ENCODE measurements at regions not wholly inside any gene's neighbourhood (a gene's known extent, or its start where the extent isn't known, plus 50 kb on each side); places are given as distances from the start of the nearest gene placed in this dataset.

DNA sequence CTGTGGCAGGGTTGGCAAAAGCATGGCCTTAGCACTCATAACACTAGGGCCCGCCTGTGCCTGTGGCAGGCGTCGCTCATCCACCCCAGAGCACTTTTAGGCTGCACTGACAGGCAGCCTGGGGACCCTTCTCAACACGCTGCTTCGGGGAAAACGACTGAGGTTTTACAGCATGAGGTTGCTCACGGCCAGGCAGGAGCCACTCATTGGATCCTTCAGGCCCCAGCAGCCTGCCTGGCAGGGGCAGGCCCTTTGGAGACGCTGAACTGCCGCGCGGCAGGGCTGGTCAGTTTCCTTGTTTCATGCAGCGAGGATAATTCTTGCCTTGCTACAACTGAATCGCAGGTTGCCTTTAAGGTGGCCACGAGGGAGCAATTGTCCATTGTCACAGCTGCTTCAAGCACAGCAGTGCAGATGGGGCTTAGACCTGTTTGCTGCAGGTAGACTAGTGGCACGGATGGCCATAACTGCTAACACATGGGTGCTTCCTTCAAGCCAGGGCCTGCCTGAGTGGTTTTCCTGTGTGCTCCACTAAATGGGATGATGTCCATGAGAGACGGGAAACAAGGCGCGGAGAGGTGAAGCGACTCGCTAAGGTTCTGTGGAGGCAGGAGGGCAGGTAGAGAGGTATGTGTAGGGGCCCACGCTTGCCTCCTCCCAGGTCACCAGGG is 49.9 kb upstream of the HS6ST1 start:
- no peak for DNase-seq

DNA sequence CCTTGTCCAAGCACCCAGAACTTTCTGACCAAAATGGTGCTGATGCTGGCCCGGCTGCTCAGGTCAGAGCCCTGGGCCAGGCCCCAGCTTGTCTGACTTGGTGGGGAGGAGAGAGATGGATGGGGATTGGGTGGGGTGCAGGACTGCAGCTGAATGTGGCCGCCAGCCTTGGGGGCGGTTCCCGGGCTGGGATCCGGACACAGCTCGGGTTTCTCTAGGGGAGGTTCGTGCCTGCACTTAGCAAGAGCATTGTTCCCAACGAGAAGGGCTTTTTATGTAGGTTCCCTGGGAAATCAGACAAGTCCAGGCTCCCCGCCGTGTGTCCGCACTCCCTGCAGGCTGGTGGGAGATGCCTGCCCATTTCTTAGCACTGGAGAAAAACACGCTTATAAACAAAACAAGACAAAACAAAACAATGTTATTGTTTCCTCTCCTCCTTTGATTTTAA is 50.5 kb upstream of the HS6ST1 start:
- no peak for DNase-seq

DNA sequence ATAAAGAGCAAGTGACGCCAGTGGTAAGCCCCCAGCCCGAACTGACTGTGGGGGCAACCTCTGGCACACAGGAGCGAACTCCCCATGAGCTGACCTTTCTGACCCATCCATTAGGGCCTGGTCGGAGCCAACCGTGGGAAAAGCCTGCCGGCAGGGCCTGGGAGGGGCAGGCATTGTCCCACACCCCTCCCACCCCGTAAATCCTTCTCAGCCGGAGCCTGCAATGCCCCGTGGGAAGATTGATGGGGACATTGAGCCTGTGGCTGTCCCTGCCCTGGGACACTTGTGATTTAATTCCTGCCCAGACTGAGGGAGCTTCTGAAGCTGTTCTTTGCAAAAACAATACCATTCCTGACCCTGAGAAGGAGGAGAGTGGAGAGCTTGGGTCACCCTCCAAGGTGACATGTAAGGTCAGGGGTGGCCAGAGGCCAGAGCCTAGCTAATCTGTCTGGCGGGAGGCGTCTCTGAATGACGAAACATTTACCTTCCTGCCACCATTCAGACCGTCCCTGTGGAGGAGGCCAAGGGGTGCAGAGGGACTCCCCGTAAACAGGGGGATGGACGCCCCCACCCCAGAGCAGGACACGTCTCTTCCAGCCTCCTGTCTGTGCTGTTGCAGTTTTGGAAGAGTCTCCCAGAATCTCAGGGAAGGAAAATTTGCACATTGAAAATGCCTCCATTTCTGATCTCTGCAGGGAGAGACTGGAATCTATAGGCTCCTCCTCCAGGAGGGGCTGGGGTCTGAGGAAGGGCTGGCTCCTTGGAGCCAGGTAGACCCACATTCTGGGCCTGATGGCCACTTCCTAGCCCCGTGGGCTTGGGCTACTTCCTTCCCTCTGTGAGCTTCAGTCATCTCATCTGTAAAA is 51.2 kb upstream of the HS6ST1 start:
- no peak for DNase-seq

DNA sequence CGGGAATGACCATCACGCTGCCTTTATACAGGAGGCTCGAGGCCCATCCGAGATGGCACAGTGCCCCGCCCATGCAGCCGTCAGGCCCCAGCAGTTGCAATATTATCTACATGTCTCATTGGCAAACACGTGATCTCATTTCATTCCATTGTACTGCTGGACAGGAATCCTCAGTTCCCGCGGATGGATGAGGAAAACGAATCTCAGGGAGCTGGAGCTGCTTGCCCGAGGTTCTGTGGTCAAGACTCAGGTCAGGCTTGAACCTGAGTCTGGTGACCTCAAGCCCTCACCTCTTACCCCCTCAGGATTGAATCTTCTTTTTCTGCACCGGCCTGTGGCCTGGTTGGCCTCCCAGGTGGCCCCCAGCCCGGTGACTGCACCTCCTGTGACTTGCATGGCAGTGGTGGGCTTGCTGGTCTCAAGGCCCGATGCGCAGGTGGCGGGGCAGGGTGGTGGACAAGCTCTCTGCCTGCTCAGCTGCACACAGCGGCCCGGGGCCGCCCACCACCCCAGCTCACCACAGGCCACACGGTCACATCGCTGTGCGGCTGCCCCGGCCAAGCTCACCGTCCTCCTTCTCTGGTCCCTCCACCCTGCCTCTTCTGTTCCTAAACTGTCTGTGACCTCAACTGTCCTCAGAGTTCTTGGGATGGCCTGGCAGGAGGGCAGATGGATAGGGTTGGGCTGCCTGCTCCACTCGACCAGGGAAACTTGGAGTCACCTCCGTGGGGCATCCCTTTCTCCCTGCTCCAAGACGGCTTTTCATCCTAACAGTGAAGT is 52.0 kb upstream of the HS6ST1 start:
- DNase-seq = no peak

DNA sequence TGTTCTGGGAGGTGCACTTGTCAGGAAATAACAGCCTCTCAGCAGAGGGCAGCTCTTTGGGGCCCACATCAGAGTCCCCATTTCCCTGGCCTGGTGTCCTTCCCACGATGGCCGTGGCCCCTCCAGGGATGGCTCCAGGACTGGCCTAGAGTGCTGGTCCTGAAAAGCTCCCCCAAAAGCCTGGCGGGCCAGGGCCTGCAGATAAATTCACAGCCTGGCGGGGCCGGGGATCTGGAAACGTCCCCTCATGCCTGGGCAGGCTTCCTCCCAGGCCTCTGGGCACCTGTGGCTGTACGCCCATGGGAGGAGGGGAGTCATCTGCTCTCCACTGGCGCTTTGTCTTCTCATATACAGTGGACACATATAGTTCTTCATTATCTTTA is 52.6 kb upstream of the HS6ST1 start:
- DNase-seq = no peak

DNA sequence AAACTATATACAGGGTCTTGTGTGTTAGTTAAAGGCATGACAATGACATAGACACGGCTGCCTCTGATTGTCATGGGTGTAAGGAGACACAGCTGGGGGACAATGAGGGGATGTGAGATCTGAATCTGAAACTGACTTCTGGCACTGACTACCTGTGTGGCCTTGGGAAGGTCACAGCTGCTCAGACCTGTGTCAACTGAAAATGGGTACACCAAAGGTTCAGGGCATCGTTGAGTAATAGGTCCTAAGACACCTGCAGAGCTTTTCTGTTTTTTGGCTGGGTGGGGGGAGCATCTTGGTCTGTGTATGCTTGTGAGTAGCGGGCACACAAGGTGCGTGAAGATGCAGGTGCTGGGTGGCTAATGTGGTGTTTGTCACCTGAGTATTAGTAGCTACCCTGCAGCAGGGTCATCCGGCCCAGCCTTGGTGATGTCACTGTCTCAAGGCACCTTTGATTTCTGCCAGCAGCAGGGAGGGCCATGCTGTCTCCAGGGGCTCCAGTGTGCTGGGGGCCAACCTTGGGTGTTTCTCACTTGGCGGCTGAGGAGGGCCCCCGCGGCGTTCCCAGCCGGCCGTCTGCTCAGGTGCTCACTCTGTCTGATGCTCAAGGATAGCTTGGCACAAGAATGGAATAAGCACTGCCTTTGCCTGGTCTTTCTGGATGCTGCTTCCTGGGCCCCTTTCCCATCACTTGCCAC is 53.1 kb upstream of the HS6ST1 start:
- no peak for DNase-seq

DNA sequence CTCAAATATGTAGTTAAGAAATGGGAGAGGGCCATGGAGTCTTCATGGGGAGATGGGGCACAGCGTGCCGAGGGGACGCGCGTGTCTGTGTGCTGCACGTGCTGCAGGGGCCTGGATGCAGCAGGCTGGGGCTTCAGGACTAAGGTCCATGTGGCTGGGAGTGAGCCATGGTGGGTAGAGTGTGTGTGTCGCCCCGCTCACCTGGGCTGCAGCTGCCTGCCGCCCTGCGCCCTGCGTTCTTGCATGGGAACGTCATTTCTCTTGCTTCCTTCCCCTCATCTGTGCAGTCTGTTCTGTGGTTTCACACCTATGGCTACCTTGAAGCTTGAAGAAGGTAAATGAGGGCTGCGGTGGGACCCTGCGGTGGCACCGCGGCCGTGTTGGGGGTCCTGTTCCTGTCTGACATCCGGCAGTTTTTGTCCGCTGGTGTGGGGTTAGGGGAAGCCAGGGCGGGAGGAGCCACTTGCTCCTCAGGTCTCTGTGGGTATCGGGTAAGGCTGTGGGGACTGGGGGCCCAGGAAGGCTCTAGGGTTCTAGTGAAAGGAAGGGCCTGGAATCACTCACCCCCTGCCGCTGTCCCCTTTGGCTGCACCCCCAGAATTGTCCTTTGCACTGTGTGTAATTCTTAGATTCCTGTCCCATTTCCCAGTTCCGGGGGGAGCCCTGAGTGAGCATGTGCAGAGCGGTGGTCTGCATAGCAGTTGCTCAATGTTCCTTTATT is 54.1 kb upstream of the HS6ST1 start:
- DNase-seq = no peak

DNA sequence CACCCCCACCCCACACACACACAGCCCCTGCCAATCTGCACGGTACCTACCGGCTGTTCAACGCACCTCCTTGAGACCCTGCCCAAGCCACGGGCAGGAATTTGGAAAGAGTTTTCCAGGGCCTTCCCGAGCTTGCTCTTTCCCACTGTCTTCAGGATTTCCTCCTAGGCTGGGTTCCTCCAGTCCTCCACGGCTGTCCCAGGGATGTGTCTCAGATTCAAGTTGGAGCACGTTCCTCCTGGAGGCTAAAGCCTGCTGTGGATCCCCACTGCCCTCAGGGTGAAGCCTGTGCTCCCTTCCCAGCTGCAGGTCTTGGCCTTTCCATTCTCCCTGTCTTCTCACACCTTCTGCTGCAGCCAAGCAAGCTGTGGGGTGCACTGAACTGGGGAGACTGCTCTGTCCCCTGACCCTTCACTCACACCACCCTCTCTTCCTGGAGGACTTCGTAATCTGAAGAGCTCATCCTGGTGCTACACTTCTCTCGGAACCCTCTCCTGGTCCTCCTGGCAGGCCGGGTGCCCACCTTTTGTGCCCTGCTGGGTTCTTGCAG is 54.9 kb upstream of the HS6ST1 start:
- DNase-seq = no peak

DNA sequence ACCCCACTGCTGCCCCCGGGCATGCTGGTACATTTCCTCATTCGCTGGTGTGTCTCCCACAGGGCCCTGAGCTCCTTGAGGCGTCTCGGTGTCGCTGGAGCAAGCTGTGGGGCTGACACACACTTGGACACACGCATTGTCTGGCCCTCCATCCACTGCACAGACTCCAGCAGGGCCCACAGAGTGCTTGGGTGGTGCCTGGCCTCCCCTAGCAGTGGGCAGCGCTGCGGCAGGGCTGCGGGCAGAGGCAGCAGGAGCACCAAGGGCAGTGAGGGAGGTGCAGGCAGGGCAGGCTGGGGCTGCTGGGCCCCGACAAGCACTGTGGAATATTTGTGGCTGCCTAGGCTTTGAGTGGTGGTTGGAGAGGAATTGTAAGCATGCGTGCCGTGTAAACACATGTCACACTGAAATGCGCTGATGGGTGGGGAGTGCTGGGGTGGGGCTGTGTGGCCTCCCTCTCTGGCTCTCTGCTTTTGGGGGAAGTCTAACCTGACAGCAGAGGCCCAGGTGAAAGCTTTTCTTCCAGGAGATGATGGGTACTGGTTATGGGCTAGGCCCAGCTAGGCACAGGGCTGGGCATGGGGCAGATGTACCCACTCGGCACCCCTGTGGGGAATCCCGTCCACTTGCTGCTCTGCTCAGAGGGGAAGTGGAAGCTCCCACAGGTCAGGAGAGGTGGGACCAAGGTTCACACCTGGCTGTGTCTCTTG is 55.5 kb upstream of the HS6ST1 start:
- no peak for DNase-seq

DNA sequence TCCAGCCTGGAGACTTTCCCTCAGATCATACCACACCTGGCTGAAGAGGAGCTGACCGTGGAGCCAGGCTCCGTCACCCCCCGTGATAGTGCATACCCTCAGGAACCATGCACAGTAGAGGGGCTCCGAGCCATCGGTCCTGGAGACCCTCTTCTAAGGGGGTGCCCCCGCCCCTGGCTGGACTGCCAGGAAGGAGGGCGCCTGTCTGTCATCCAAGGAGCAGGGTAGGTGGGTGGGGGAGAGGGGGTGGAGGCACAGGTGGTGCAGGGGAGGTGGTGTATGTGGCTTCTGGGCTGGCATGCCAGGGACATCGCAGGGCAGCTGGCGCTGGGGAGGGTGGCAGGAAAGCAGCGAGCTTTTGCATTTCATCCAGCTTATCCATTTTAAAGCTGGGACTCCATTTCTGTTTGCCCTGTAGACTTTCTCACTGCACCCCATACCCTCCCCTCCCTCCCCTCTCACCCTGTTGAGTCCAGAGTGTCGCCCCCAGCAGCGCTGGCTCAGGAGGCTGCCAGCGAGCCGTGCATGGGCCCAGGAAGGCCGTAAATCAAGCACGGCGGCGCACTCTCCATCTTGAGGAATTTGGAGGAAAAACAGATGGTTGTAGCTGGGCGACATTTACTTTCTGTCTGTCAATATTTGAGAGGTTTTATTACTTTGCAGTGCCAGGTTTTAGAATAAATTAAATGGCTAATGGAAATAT is 56.2 kb upstream of the HS6ST1 start:
- no peak for DNase-seq

DNA sequence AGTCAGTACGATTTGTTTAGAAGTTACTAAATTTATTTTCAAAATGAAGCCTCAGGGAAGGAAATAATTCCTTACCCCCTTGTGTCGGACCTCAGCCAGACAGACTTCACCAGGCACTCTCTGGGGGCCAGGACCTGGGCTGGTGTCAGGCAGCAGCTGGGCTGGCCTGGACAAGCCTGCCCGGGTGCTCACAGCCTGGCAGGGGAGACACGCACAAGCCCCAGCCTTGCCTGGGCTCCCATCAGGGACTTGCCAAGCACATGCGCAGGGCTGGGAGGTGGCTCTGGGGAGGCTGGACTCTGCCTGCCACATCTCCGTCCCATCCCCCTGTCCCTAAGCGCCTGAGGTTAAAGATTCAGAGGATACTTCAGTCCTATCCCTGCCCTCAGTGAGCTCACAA is 56.8 kb upstream of the HS6ST1 start:
- peak; percentile 76 for DNase-seq

DNA sequence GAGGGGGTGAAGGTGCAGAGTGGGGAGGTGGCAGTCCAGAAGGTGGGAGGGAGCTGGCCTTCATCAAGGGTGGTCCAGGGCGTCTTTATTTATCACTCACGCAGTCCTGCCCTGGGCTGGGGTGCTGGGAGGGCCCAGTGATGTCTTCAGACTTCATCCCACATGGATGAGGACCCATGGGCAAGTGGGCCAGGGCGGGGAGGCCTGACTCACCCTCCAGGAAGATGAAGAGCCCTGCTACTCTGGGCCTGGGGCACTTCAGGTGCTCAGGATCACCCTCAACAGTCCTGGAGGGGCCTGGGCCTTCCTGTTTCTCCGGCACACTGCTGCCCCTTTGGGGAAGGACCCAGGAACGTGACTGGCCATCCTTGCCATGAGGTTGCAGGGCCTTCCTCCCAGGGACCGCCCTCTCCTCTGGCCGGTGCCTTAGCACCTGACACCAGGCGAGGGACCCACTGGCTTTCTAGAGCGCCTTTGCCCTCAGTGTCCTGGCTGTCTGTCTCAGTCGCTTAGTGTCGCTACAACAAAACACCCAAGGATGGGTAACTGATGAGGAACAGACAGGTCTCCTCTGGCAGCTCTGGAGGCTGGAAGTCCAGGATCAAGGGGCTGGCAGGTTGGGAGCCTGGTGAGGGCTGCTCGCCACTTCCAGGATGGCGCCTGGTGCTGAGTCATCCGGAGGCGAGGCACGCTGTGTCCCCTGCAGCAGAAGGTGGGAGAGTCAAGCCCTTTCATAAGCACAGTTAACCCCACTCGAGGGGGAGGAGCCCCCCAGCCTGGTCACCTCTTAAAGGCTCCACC is 57.8 kb upstream of the HS6ST1 start:
- no peak for DNase-seq

DNA sequence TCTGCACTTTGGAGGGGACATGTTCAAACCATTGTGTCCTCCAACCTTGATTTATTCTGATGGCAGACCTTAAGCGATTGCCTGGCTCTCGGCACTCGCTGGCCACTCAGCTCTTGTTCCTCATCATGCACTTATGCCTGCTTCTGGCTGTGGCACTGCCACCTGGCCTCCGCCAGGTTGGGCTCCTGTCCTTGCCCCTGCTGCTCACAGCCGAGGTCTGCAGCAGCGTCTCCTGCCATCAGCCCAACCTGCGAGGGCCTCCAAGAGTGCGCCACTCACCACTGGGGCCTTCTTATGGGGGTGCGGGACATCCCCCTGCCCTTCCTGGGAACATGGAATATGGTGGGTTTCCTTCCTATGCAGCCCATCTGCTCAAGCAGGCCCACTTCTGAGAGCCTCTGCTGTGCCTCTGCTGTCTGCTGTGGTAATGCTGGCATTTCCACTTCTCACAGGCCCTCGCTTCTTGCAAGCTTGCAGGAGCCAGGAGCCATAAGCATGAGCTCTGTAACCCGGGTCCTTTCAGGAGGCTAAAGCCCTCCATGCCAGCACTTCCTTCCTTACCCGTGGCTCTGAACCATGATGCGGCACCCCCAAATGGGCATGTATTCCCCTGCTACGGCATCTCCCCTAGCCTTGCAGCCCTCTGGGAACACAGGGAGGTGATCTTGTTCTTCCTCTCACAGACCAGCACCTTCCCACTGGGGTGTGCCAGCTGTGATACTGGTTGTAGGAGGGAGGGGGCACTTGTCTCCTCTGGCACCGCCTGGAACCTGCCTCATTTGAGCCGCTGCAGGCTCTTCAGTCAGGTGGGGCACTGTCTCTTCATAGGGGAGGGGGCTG is 58.6 kb upstream of the HS6ST1 start:
- no peak for DNase-seq

DNA sequence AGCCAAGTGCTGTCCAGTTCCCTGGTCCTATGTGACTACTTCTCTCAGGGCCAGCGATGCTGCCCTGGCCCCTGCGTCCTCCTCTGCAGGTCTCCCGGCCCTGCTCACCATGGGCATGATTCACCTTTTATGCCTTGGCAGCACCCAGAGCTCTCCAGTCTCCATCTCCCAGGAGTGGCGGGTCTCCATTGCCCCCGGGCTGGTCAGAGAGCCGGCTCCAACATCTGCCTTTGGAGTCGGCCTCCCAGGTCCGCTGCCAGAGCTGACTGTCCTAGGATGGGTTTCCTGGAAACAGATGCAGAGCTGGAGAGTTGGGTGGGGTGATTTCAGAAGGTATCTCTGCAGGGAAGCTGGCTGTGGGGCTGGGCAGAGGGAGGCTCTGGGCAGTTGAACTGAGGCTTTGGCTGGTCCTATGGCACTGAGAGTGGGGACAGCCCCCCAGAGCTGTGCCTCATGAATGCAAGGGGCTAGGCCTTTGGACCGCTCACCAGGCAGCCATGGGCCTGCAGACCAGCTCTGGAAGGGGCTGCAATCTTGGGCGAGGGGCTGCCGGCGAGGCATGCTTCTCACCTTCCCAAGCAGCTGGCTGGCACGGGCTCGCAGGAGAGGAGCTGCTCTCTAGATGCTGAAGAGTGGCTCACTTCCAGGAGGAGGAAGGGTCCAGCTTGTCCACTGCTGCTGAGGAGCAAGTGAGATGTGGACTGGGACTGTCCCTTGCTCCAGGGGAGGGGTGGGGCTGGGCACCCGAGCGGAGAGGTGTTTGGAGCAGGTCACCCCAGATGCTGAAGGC is 59.8 kb upstream of the HS6ST1 start:
- DNase-seq = no peak

DNA sequence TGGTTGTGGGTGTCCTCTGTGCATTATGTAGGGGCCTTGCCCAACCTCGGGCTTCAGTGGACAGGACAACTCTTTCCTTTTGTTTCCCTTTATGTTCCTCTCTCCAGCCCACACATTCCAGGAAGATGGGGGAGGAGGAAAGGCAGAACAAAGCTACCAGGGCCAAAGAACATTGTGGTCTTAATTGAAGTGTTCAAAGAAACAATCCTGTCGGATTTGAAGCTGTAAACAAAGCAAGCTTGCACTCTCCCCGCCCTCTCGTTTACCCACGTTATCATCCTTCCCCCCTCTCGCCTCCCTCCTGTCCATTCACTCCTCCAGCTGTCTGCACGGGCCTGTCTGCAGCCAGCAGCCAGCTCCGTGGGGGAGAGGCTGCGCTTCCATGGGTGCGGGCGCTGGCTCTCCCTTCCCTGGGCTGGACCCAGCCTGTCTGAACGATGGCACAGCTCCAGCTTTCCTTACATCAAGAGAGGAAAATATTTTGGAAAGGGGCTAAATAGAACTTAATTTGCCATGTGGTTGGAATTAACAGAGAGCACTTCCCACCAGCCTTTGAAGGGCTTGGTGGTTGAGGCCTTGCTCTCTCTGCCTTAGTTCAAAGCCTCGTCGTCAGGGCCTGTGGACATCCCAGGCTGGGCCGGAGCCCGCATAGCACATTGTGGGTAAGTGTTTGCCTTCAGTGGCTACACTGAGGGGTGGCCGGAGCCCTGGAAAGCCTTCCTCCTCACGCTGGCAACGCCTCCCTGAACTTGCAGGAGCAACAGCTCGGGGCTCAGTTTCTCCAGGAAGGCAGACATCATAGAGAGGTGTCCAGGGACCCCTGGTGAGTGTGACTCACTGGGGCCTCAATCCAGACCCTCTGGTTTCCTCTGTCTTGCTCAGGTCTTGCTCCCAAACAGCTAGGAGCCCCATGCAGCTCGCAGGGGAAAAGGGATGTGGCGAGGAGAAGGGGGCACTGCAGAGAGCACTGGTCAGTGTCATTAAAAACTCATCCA is 60.6 kb upstream of the HS6ST1 start:
- no peak for DNase-seq

DNA sequence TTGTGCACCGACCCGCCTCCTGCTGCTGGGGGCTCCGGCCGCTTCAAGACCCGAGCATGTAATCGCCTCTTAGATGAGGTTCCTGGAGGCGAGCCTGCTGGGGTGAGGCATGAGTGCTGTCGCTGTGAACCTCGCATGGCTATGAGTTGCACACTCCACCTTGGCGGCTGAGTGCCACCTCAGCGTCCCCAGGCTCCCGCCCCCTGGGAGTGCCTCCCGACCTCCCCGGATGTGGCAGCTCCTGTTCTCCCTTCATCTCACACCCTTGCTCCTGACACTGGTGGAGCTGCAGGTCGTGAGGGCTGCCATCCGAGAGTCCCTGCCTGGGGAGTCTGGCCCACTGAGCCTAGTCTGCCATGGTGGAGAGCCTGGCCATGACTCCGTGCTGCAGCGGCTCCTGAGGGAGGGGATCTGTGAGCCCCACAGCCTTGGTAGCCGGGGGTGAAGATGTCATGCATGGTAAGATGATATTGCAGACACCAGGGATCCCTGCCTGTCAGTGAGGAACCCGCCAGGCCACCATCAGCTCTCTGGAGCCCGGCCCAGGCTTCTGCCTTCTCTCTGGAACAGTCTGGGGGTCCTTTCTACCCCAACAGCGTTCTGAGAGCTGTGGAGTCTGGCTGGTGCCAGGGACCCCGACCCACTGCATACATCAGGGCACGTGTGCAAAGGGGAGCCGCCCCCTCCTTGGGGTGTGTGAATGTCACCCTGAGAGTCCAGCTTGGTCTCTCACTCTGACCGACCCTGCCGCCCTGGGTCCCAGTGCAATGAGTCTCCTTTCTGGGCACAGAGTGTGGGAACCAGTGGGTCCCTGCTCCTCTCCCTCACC is 61.6 kb upstream of the HS6ST1 start:
- no peak for DNase-seq

Measured in NCI-H526 treated with DMSO at 0.1 percent for 48 hours (cell line).